Right ventricle myocardium inferior (tissue), 1 donor: ENCODE measurements at regions not wholly inside any gene's neighbourhood (a gene's known extent, or its start where the extent isn't known, plus 50 kb on each side); places are given as distances from the start of the nearest gene placed in this dataset.

Source experiments
- ATAC-seq: fragments of 200-7000 bp; cut with Tn5 transposase; one replicate; pipeline ENCODE4 v1.9.1; 2020; ENCODE audit warnings: mild to moderate bottlenecking, moderate library complexity
- DNase-seq: peaks from one replicate; pipeline ENCODE4 v3.0.0; 2021; ENCODE audit errors: missing footprints
- intact Hi-C: fragments of 100-400 bp; cut with DNase I; formaldehyde crosslinking; loops from one replicate; pipeline ENCODE4 v1.11.0; 2022
- donor health status: DM: no; HTN: yes; CAD: no; lungs with severe emphysema.

- DNase-seq (no peak), ATAC-seq (no peak)
- intact Hi-C loops: loop anchor here (5.0 kb wide), 1 partner anchor 68 kb away; the partner anchor contains the start of gene RAB11FIP2
Observed at GRCh38 chr10:118115701-118116100, 69.0 kb upstream of the RAB11FIP2 start.

GRCh38 chr10:118114992-118115391, 68.3 kb upstream of the RAB11FIP2 start:
- no peak for DNase-seq
- peak; percentile 63 for ATAC-seq
- intact Hi-C loops: loop anchor here (5.0 kb wide), 1 partner anchor 68 kb away; the partner anchor contains the start of gene RAB11FIP2

GRCh38 chr10:118112543-118113125, 65.9 kb upstream of the RAB11FIP2 start:
- DNase-seq: no peak
- intact Hi-C loops: no loop called here
- ATAC-seq: no peak

- DNase-seq: no peak
- intact Hi-C loops: no loop called here
- no peak for ATAC-seq
Observed at GRCh38 chr10:118110750-118111149, 64.0 kb upstream of the RAB11FIP2 start.

DNA sequence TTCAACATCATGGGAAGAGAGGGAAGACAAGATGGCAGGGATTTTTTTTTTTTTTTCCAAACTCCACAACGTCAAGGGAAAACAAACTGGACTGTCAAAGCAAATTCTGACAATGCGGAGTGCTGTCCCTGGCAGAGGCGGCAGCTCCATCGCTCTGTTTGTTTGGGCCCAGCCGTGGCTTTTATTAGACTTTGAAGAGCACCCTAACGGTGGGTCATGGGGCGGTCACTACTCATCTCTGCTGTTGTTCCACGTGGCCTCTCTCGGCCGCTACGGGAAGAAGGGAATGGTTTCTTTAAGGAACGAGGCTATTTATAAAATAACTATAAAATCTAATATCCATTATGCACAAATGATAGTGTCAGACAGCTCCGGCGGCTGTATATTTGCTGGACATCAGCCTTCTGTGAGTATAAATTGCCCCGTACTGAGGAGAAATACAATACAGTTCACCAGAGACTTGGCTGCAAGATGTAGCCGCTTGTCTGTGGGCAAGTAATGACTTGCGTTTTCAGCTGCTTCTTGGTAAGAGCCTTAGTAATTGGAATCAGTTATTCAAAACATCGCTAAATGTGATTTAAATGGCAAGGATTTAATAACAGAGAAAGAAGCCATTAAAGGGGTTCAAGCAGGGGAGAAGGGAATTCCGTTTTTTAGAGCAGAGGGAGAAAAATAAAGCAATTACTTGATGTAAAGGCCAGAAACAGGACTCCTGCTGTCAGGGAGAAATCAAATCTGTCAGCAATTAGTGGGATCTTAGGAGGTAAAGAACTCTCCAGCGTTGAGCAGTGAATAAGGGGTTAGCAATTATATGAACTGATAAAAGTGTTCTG, 61.7 kb upstream of the RAB11FIP2 start:
- intact Hi-C loops: loop anchor here (10.0 kb wide), 1 partner anchor 574 kb away; no protein-coding TSS in a partner anchor
- DNase-seq (no peak), ATAC-seq (no peak)

GRCh38 chr10:118107541-118107940, 60.8 kb upstream of the RAB11FIP2 start:
- intact Hi-C loops: loop anchor here (10.0 kb wide), 1 partner anchor 573 kb away; no protein-coding TSS in a partner anchor
- no peak for DNase-seq
- no peak for ATAC-seq

- intact Hi-C loops: loop anchor here (10.0 kb wide), 1 partner anchor 572 kb away; no protein-coding TSS in a partner anchor
- ATAC-seq (no peak), DNase-seq (no peak)
Observed at GRCh38 chr10:118107040-118107439, 60.3 kb upstream of the RAB11FIP2 start.

DNA sequence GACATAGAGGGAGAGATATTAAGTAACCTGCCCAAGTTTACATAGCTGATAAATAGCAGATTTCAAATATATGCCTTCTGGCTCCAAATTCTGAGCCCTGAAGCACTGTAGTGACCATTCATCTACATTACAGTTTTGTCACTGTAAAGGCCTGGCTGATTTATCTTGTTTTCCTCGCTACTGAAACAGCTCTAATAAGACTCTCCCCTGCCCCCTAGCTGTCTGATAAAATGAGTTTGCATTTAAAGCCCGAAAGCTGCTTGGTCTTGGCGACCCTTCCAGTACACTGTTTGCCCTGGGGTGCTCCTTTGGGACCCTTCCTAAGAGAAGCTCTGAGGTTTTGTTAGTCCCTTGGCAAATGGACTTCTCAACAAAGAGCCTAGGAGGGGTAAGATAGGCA, 59.7 kb upstream of the RAB11FIP2 start:
- ATAC-seq: no peak
- DNase-seq: no peak
- intact Hi-C loops: loop anchor here (10.0 kb wide), 1 partner anchor 572 kb away; no protein-coding TSS in a partner anchor

GRCh38 chr10:118102121-118102520, 55.4 kb upstream of the RAB11FIP2 start:
- ATAC-seq: no peak
- intact Hi-C loops: loop anchor here (10.0 kb wide), 1 partner anchor 567 kb away; no protein-coding TSS in a partner anchor
- no peak for DNase-seq

GRCh38 chr10:118101501-118101900, 54.8 kb upstream of the RAB11FIP2 start:
- DNase-seq (no peak), ATAC-seq (no peak)
- intact Hi-C loops: loop anchor here (10.0 kb wide), 1 partner anchor 567 kb away; no protein-coding TSS in a partner anchor
